GM12878 (cell line): ENCODE measurements at regions not wholly inside any gene's neighbourhood (a gene's known extent, or its start where the extent isn't known, plus 50 kb on each side); places are given as distances from the start of the nearest gene placed in this dataset.

Source experiments
- CUX1 ChIP-seq: IDR thresholded peaks from 2 replicates; pipeline ENCODE4 v1.6.1; 2012; ENCODE audit warnings: improper control_type of control experiment, low read depth, low read length; ENCODE audit not compliant: insufficient replicate concordance
- MTA3 ChIP-seq: IDR thresholded peaks from 2 replicates; pipeline ENCODE4 v1.6.1; 2012; ENCODE audit warnings: low read length, inconsistent platforms, borderline replicate concordance
- NFXL1 ChIP-seq: fragments of 450-650 bp; IDR thresholded peaks from 2 replicates; pipeline ENCODE4 v1.6.1; 2017; ENCODE audit warnings: antibody characterized with exemption, mild to moderate bottlenecking, borderline replicate concordance
- NKRF ChIP-seq: fragments of 450-650 bp; conservative IDR thresholded peaks from 2 replicates; pipeline ENCODE4 v1.6.1; 2017; ENCODE audit warnings: mild to moderate bottlenecking, moderate library complexity
- POLR2AphosphoS2 ChIP-seq: IDR thresholded peaks from 2 replicates; pipeline ENCODE4 v1.6.1; 2011; ENCODE audit warnings: low read depth, mild to moderate bottlenecking, low read length, improper control_type of control experiment, moderate library complexity
- RCOR1 ChIP-seq: conservative IDR thresholded peaks from 2 replicates; pipeline ENCODE4 v1.6.1; 2012; ENCODE audit warnings: low read depth, low read length, improper control_type of control experiment
- RELA ChIP-seq: fragments of 450-650 bp; IDR thresholded peaks from 2 replicates; pipeline ENCODE4 v1.8.0; 2014; ENCODE audit warnings: borderline replicate concordance; ENCODE audit not compliant: partially characterized antibody
- SIN3A ChIP-seq: IDR thresholded peaks from 2 replicates; pipeline ENCODE4 v1.6.1; 2012; ENCODE audit warnings: low read depth, low read length, improper control_type of control experiment

GRCh38 chr2:78020491-78020890 is 498.3 kb upstream of the LRRTM4 start (continued):
- TF ChIP-seq NKRF: no peak
- no peak for TF ChIP-seq RELA
- no peak for TF ChIP-seq CUX1
- no peak for TF ChIP-seq NFXL1
- TF ChIP-seq MTA3: no peak
- no peak for TF ChIP-seq POLR2AphosphoS2
- TF ChIP-seq SIN3A: no peak
- no peak for TF ChIP-seq RCOR1
